Endothelial cell (in vitro differentiated cells): ENCODE measurements at regions not wholly inside any gene's neighbourhood (a gene's known extent, or its start where the extent isn't known, plus 50 kb on each side); places are given as distances from the start of the nearest gene placed in this dataset.

Source experiments
- DNase-seq: peaks from one replicate; pipeline ENCODE4 v3.0.0; 2021; ENCODE audit warnings: low spot score
- H3K27ac Mint-ChIP-seq: one replicate; pipeline ENCODE4 v1.8.0; 2021; ENCODE audit warnings: mixed read lengths, inconsistent platforms; ENCODE audit not compliant: unreplicated experiment
- H3K27me3 Mint-ChIP-seq: one replicate; pipeline ENCODE4 v1.8.0; 2021; ENCODE audit warnings: mild to moderate bottlenecking, moderate library complexity, mixed read lengths, inconsistent platforms; ENCODE audit not compliant: unreplicated experiment
- H3K36me3 Mint-ChIP-seq: one replicate; pipeline ENCODE4 v1.8.0; 2021; ENCODE audit warnings: mild to moderate bottlenecking, low read depth, mixed read lengths, inconsistent platforms; ENCODE audit not compliant: unreplicated experiment
- H3K4me1 Mint-ChIP-seq: one replicate; pipeline ENCODE4 v1.8.0; 2021; ENCODE audit warnings: mild to moderate bottlenecking, mixed read lengths, inconsistent platforms; ENCODE audit not compliant: unreplicated experiment
- H3K4me3 Mint-ChIP-seq: one replicate; pipeline ENCODE4 v1.8.0; 2021; ENCODE audit warnings: mild to moderate bottlenecking, mixed read lengths, inconsistent platforms; ENCODE audit not compliant: unreplicated experiment
- H3K9me3 Mint-ChIP-seq: one replicate; pipeline ENCODE4 v1.8.0; 2021; ENCODE audit warnings: mixed read lengths, inconsistent platforms; ENCODE audit not compliant: unreplicated experiment
- CTCF ChIP-seq: fragments of 200-600 bp; sonication (generic); IDR thresholded peaks from one replicate; pipeline ENCODE4 v1.5.0; 2021; ENCODE audit warnings: antibody characterized with exemption; ENCODE audit not compliant: unreplicated experiment

GRCh38 chr1:38126970-38127369 lies 80.4 kb upstream of the POU3F1 start:
- Mint-ChIP-seq H3K36me3 (no peaks in the 10 kb centered on the region), H3K9me3 (no peaks in the 10 kb centered on the region), H3K27me3 (peaks cover 10% of the 10 kb centered on the region), H3K4me1 (peaks cover 8% of the 10 kb centered on the region), H3K4me3 (no peak overlapping the region), H3K27ac (no peak overlapping the region)
- no peak for TF ChIP-seq CTCF
- DNase-seq: no peak

DNA sequence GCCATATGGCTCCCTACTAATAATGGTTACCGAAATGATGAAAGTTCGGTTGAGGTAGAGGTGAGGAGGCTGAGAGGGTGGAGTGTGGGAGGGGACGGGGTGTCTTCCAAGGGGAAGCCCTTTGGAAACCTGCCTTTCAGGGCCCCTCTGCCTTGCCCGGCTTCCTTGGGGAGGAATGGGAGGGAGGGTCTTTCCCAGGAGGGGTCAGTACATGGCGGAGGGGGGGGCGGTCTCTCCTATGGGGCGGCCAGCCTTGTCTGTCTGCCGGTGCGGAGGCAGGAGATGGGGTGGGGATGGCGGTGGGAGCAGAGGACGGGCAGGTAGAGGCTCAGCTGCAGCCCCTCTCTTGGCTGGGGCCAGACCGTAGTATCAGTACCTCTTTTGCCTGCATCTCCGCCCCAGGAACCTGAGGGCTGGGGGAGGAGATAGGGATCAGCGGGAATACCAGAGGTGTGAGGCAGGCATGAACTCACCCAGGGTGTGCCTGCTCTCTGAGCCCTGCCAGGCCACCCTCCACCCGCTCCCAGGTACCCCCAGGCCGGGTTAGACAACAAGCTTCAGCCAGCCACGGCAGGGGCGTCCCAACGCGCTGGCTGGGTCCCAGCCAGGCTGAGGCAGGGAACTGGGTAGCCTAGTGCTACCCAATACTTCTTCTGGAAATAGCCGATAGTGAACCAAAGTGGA lies 79.4 kb upstream of the POU3F1 start:
- Mint-ChIP-seq H3K4me1 (peaks cover 3% of the 10 kb centered on the region), H3K4me3 (no peak overlapping the region), H3K9me3 (no peaks in the 10 kb centered on the region), H3K36me3 (no peaks in the 10 kb centered on the region), H3K27me3 (peaks cover 6% of the 10 kb centered on the region), H3K27ac (no peak overlapping the region)
- no peak for DNase-seq
- no peak for TF ChIP-seq CTCF

DNA sequence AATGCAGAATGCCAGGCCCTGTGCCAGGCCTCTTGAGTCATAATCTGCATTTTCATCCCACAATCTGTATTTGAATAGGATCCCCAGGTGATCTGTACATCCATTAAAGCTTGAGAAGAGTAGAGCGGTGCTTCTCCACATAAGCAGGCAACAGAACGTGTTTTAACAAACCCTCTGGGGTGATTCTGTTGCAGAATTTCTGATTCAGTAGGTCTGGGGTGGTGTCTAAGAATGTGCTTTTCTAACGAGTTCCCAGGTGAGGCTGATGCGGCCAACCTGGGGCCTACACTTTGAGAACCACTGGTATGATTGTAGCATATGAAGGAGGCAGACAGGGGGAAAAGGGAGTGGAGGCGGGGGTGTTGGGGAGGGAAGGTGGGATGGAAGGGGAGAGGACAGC lies 78.4 kb upstream of the POU3F1 start:
- H3K9me3 Mint-ChIP-seq: no peaks in the 10 kb centered on the region
- peaks cover 3% of the 10 kb centered on the region for H3K4me1 Mint-ChIP-seq
- peaks cover 4% of the 10 kb centered on the region for H3K27me3 Mint-ChIP-seq
- no peak overlapping the region for H3K4me3 Mint-ChIP-seq
- no peak overlapping the region for H3K27ac Mint-ChIP-seq
- DNase-seq: no peak
- no peak for TF ChIP-seq CTCF
- no peaks in the 10 kb centered on the region for H3K36me3 Mint-ChIP-seq

DNA sequence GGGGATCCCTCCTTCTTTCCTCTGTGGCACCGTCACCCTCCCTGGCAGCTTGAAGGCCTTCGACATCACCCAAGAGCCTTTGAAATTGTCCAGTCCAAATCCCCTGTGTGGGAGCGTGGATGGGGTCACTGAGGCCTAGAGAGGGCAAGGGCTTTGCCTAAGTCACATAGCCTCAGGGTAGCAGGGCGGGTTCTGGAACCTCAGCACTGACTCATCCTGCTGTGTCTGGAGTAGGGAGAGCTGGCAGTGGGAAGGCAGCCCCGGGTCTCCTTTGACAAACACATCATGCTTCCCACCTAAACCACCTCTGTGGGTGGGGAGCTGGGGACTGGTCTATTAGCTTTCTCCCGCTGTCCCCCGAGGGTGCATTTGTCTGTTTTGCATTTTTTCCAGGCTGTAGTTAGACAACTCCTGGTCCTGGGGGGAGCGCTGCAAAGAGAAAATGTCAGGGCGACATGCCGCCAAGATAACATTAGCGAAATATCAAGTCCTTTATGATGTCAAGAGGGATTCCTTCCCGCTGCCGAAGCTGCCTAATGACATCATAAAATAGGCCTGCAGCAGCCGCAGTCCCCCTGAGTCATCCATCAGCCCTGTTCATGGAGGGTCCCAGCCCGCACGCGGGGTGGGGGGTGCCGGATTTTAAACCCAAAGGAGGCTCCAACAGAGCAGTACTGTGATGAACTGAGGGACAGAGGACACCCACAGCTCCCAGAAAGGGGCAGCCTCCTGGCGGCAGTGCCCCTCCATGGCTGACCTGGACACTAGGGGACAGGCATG lies 77.0 kb upstream of the POU3F1 start:
- H3K27me3 Mint-ChIP-seq: peaks cover 2% of the 10 kb centered on the region
- H3K27ac Mint-ChIP-seq: no peak overlapping the region
- no peak for TF ChIP-seq CTCF
- no peak overlapping the region for H3K4me3 Mint-ChIP-seq
- no peaks in the 10 kb centered on the region for H3K9me3 Mint-ChIP-seq
- no peak for DNase-seq
- H3K36me3 Mint-ChIP-seq: no peaks in the 10 kb centered on the region
- peaks cover 5% of the 10 kb centered on the region for H3K4me1 Mint-ChIP-seq

GRCh38 chr1:38121231-38121680 lies 74.7 kb upstream of the POU3F1 start:
- no peak overlapping the region for H3K4me3 Mint-ChIP-seq
- H3K9me3 Mint-ChIP-seq: no peaks in the 10 kb centered on the region
- no peaks in the 10 kb centered on the region for H3K36me3 Mint-ChIP-seq
- TF ChIP-seq CTCF: no peak
- no peak overlapping the region for H3K27ac Mint-ChIP-seq
- no peak for DNase-seq
- H3K27me3 Mint-ChIP-seq: peaks cover 5% of the 10 kb centered on the region
- H3K4me1 Mint-ChIP-seq: peaks cover 5% of the 10 kb centered on the region
